ENCODE measurements at regions not wholly inside any gene's neighbourhood (a gene's known extent, or its start where the extent isn't known, plus 50 kb on each side); places are given as distances from the start of the nearest gene placed in this dataset.
"Not testable (repeated sequence)": the region's sequence is repeated elsewhere in the genome, so short reads cannot be mapped to it uniquely, and the experiment has no call there.

DNA sequence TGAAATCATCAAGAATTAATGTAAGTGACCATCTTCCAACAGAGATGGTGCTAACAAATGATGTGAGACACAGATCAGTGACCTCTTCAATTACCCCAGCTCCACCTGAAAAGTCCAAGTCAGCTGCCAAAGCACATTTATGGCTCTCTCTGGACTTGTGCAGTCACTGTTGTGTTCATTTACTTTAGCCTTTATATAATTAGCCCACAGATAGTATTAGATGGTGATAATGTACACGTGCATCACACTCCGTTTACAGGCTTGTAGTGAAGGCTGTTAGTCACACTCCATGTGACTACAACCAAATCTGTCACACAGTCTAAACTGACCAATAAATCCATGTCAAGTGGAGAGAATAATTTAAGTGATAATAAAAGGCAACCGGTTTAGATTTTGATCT, 331.5 kb upstream of the IL12A start:
- no peak for DNase-seq (ENCODE audit: low read depth)

DNA sequence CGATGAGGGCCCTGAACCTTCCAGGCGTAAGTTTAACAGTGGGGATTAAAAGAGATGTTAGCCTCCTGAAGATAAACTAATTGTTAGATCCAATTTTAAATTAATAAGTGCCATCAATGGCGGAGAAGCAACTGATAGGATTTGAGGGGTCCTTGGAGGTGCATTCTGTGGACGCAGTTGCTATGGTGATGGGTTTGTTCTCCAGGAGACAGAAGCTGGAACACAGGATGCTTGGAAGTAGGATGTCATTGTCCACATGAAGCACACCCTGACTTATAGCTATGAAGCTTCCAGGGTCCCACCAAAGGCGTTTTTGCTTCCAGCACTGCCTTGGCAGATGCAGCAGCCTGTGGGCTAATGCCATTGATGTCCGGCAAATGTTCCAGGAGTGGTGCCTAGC, 331.0 kb upstream of the IL12A start:
- DNase-seq (ENCODE audit: low read depth): no peak

- DNase-seq (ENCODE audit: low read depth): no peak
These were observed 328.3 kb upstream of the IL12A start for GRCh38 chr3:159660326-159660725.

- DNase-seq (ENCODE audit: low read depth): no peak
These were observed 327.7 kb upstream of the IL12A start for GRCh38 chr3:159660901-159661300.

DNA sequence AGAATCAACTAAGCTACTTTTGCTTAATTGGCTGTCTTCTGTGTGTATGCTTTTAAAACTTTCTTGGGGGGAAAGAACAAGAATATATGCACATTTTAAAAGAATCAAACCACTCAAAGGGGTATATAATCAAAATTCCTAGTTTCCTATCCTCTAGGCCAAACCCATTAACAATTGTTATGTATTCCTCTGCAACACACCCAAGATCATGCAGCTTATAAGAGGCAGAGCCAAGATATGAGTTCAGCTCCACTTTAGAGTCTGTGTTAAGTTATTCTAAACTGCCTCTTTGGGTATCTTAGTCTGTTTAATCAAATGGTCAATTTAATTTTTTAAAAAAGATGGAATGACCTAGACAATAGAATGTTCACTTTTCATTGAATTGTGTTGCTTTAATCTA, 326.1 kb upstream of the IL12A start:
- DNase-seq (ENCODE audit: low read depth): no peak

GRCh38 chr3:159664006-159664405, 324.6 kb upstream of the IL12A start:
- DNase-seq (ENCODE audit: low read depth): no peak

DNA sequence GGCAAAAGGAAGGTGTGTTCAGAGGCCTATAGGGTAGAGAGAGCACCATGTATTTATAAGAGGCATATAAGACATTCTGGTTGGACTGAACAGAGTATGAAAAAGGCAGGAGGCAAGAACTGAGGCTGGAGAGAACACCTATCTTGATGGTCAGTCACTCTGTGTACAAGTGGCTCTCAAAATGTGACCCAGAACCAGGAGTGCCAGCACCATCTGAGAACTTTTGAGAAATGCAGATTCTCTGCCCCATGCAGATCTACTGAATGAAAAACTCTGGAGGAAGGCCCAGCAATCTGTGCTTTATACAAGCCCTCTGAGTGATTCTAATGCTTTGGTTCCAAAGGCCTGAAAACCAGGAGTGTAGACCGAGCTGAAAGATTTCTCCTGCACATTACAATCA, 324.0 kb upstream of the IL12A start:
- no peak for DNase-seq (ENCODE audit: low read depth)

DNA sequence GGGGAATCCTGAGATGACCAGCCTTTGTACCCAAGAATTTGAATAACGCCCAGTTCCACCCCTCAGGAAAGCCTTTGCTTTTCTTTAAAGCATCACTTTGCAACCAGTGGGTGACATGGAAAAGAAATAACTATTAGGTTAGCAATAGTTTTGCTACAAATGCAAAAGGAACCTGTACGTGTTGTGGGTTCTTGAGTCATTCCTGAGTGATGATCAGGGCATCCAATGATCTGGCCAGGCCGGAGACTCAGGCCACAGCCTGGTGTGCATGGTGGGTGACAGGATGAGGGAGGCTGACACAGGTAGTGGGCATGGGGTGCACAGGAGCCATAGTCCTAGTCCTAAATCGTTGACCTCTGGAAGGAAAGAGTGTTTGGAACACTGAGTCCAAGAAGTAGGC, 321.4 kb upstream of the IL12A start:
- DNase-seq (ENCODE audit: low read depth): no peak

DNA sequence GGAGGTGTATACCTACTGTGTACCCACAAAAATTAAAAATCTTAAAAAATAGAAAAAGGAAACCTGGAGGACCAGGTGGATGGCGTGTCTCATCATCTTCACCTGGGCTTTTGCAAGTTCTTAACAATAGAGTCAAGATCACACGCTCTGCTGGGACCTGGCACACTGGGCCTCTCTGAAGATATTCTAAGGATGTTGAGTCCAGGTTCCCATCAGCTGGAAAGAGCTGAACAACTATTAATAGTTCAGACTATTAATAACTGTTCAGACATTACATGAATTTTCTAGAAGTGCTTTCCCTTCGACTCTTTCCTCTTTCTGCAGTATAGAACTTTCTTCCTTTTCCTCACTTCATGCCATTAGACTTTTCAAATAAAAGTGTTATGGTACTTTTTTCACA, 320.2 kb upstream of the IL12A start:
- no peak for DNase-seq (ENCODE audit: low read depth)

DNA sequence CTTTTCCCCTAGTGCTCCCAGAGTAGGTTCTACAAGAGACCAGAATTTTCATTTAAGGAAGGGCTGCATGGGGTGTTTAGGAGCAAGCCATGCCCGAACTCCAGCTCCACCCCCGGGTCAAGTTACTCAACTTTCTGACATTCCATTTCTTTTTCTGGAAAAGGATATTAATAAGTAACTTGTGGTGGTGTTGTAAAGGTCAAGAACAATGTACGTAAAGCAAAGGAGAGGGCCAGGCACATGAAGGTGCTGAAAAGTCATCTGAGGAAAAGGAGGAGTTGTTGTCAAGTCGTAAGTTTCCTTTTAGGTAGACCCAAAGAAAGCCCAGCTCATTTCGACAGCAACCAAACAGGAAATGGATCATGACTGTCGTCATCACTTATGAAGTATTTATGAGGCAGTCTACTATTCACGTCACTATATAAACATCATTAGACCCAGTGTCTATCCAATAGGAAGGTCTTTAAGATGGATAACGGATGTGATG, 319.6 kb upstream of the IL12A start:
- no peak for DNase-seq (ENCODE audit: low read depth)

DNA sequence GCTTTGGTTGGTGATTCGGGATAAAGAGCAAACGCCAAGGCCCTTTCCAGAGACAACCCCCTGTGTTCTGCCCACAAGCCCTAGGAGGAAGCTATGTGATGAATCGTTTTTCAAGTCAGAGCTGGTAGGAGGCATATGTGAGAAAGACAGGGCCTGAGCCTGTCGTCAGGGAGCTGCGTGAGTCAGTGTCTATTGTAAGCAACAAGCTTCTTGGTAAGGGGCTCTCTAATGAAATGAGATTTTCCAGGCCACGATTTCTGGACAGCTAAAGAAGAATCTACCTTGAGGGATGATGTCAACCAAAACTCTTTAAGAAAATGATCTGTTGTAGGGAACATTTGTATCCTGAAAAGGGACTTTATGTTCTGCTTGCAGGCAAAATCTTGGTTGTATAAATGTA, 318.9 kb upstream of the IL12A start:
- DNase-seq (ENCODE audit: low read depth): no peak

GRCh38 chr3:159672728-159673688, 315.6 kb upstream of the IL12A start:
- DNase-seq (ENCODE audit: low read depth): no peak

- no peak for DNase-seq (ENCODE audit: low read depth)
These were observed 314.1 kb upstream of the IL12A start for GRCh38 chr3:159674583-159674982.

DNA sequence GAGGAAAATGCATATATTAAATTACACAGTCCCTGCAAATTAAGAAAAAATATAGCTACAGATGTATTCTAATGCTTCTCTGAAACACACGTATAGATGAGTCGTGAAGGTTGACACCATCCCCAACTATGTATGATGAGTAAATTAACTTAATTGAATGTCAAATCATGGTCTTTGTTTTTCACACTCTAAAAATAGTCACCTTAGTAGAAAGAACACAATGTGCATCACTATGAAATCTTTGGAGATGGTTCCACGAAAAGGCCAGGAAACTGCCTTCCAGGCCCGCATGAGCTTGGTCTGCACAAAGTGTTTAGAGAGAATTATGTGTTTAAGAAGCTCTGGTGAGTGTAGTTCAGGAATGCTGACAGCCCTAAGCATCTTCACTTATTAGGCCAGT, 313.4 kb upstream of the IL12A start:
- no peak for DNase-seq (ENCODE audit: low read depth)

DNA sequence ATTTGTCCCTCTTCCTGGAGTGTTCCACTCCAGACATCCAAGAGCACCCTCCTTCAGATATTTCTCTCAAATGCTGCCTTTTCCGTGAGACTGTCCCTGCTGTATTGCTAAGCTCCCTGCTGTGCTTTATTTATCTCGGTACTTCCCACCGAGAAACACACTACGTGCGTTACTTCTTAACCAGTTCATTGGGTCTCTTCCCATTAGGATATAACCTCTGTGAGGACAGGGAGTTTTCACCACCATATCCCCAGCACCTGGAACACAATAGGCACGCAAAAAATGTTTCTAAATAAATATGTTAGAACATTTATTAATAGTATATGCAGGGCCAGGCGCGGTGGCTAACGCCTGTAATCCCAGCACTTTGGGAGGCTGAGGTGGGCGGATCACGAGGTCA, 308.7 kb upstream of the IL12A start:
- no peak for DNase-seq (ENCODE audit: low read depth)

DNA sequence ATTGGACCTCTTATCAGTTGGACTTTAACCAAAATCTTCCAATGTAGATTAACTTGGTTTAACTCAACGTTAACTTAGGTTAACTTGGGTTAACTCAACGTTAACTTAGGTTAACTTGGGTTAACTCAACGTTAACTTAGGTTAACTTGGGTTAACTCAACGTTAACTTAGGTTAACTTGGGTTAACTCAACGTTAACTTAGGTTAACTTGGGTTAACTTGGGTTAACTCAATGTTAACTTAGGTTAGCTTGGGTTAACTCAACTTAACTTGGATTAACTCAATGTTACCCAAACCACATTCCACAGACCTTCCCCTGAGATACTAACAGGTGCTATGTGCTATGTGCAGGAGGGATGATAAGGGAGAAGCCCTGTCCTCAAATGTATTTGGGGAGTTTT, 306.9 kb upstream of the IL12A start:
- DNase-seq (ENCODE audit: low read depth): not testable (repeated sequence)

DNA sequence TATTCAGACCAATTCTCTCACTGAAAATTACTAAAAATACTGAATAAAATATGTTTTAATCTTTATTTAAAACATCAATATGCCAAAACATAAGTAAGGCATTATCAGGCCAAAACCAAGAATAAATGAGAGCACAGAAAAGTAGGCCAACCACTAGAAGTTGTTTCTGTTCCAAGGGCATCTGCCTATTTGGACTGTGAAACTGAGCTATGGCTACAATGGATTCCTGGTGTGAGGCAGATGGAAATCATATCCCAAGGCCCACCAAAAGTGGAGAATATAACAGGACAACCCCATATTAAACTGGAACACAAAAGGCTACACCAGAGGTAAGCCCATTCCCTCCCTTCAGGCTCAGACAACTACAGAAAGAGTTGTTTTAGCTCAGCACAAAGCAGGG, 302.8 kb upstream of the IL12A start:
- DNase-seq (ENCODE audit: low read depth): no peak

- no peak for DNase-seq (ENCODE audit: low read depth)
These were observed 295.4 kb upstream of the IL12A start for GRCh38 chr3:159693226-159693625.

GRCh38 chr3:159711560-159712333, 276.9 kb upstream of the IL12A start:
- no peak for DNase-seq (ENCODE audit: low read depth)

GRCh38 chr3:159721324-159721723, 267.3 kb upstream of the IL12A start:
- DNase-seq (ENCODE audit: low read depth): no peak

DNA sequence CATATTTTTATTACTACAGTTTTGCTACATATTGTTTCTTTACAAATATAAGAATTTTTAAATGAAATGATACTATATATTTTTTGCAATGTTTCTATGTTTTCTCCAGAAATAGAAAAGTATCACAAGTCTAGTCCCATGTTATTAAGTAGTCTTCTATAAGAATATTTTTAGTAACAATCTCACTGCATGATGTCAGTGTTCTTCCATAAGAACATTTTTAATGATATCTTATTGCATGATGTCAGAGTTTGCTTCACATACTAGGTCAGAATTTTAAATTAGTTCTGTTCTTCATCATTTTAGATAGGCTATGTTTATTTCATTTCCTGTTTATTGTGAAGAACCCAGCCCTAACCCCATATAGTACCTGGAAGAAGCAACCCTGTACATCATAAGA, 265.3 kb upstream of the IL12A start:
- DNase-seq (ENCODE audit: low read depth): no peak

DNA sequence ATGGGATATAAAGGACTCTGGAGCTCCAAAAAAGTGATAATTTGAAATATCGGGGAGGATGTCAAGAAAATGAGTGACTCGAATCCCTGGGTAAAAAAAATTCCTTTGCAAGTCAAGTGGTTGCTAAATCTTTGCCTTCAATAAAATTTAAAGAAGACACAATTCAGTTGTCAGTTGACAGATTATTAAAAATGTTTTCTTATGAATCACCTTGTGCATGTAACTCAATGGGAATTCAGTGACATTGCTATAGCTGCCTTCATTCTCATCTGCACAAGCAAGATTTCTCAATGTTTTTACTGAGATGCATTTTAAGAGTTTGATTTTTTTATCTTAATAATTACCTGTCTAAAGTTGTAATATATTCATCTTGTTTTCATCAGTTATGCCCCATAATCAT, 264.0 kb upstream of the IL12A start:
- DNase-seq (ENCODE audit: low read depth): no peak

Measured in activated T-cell treated with anti-CD3 and anti-CD28 coated beads for 24 hours (primary cell).